ENCODE measurements at regions not wholly inside any gene's neighbourhood (a gene's known extent, or its start where the extent isn't known, plus 50 kb on each side); places are given as distances from the start of the nearest gene placed in this dataset.

DNA sequence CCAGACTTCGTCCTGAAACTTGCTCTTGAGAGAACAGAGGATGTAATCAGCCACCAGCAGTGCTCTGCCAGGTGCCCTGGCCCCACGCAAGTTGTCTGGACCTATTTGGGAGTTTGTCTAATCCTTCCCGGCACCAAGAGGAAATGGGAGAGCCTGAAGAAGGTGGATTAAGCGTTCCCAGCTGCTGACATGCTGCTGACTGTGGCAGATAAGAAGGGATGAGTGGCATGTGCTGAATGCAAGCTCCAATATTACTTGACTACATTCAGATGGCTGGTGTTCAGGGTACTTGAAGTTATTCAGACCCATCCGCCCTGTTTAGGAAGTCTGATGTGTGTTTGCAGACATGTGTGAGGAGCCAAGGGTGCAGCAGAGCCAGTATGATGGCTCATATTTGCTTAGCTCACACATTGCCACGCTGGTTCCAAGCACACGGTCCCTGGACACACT lies 440.6 kb upstream of the CCDC196 start:
- Mint-ChIP-seq H3K36me3 (peaks cover 0 to 16% (median 0%) of the 10 kb centered on the region in 3 donors), H3K27ac (no peak overlapping the region), H3K4me3 (no peak overlapping the region), H3K27me3 (peaks cover 4 to 21% of the 10 kb centered on the region in 2 donors), H3K4me1 (no peaks in the 10 kb centered on the region), H3K9me3 (peaks cover 0 to 2% (median 0%) of the 10 kb centered on the region in 5 donors)
- ChIA-PET CTCF (interaction anchor here (1.3 kb wide), 1 partner anchor 9 kb away, joined by 3 read pairs; no protein-coding TSS in a partner anchor), POLR2A (no interaction called here)
- Histone ChIP-seq H3K36me3 (ENCODE audit: insufficient read depth, low read length) (no peaks in the 10 kb centered on the region), H3K27ac (ENCODE audit: low read depth, low read length) (no peak overlapping the region), H3K27me3 (ENCODE audit: insufficient read depth, low read length, poor library complexity, severe bottlenecking) (no peaks in the 10 kb centered on the region), H3K9me3 (ENCODE audit: low read length) (no peaks in the 10 kb centered on the region), H3K4me1 (ENCODE audit: insufficient read depth, low read length) (no peaks in the 10 kb centered on the region), H3K4me3 (ENCODE audit: low read length) (no peak overlapping the region)
- DNase-seq = no peak

DNA sequence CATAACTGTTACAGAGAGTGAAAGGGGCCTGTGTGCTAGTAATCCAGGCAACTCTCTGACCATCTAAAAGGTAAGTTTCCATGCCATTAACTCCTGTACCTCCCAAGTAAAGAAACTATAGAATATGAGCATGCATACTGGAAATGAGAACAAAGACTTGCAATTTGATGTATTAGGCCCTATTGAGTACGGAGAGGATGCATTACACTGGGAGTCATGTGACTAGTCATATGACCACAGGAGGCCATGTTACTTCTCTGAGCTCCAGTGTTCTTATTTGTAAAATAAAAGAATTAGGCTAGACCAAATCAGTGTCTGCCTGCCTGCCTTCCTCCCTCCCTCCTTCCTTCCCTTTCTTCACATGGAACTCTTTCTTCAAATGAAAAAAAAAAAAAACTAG lies 440.1 kb upstream of the CCDC196 start:
- Mint-ChIP-seq H3K9me3 (peaks cover 0 to 2% (median 0%) of the 10 kb centered on the region in 5 donors), H3K27ac (no peak overlapping the region), H3K36me3 (peaks cover 0 to 16% (median 0%) of the 10 kb centered on the region in 3 donors), H3K4me3 (no peak overlapping the region), H3K27me3 (peaks cover 4 to 21% of the 10 kb centered on the region in 2 donors), H3K4me1 (no peaks in the 10 kb centered on the region)
- Histone ChIP-seq H3K27ac (ENCODE audit: low read depth, low read length) (no peak overlapping the region), H3K4me1 (ENCODE audit: insufficient read depth, low read length) (no peaks in the 10 kb centered on the region), H3K27me3 (ENCODE audit: insufficient read depth, low read length, poor library complexity, severe bottlenecking) (no peaks in the 10 kb centered on the region), H3K36me3 (ENCODE audit: insufficient read depth, low read length) (no peaks in the 10 kb centered on the region), H3K9me3 (ENCODE audit: low read length) (no peaks in the 10 kb centered on the region), H3K4me3 (ENCODE audit: low read length) (no peak overlapping the region)
- no peak for DNase-seq
- ChIA-PET CTCF (interaction anchor here (1.3 kb wide), 1 partner anchor 10 kb away, joined by 3 read pairs; no protein-coding TSS in a partner anchor), POLR2A (no interaction called here)

DNA sequence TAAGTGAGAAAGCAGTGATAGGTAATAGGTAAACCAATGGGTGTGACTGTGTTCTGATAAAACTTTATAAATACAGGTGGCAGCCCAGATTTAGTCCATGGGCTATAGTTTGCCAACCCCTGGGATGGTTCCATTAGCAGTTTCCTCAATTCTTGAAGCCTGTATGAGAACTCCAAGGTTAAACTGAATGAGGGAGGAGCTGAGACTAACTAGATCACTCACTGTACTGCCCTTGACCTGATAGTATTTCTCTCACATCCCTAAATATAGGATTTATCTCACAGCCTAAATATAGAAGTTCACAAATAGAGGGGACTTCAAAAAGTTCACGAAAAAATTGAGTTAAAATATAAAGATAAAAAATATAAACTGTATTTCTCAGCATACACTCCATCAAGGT lies 439.6 kb upstream of the CCDC196 start:
- Histone ChIP-seq H3K36me3 (ENCODE audit: insufficient read depth, low read length) (no peaks in the 10 kb centered on the region), H3K9me3 (ENCODE audit: low read length) (no peaks in the 10 kb centered on the region), H3K4me1 (ENCODE audit: insufficient read depth, low read length) (no peaks in the 10 kb centered on the region), H3K27me3 (ENCODE audit: insufficient read depth, low read length, poor library complexity, severe bottlenecking) (no peaks in the 10 kb centered on the region), H3K4me3 (ENCODE audit: low read length) (no peak overlapping the region), H3K27ac (ENCODE audit: low read depth, low read length) (no peak overlapping the region)
- H3K4me3 Mint-ChIP-seq = no peak overlapping the region
- peaks cover 4 to 23% of the 10 kb centered on the region in 2 donors for H3K27me3 Mint-ChIP-seq
- H3K9me3 Mint-ChIP-seq = peaks cover 0 to 2% (median 0%) of the 10 kb centered on the region in 5 donors
- H3K27ac Mint-ChIP-seq = no peak overlapping the region
- H3K4me1 Mint-ChIP-seq = no peaks in the 10 kb centered on the region
- ChIA-PET POLR2A (no interaction called here), CTCF (no interaction called here)
- DNase-seq = no peak
- peaks cover 0 to 16% (median 0%) of the 10 kb centered on the region in 3 donors for H3K36me3 Mint-ChIP-seq

DNA sequence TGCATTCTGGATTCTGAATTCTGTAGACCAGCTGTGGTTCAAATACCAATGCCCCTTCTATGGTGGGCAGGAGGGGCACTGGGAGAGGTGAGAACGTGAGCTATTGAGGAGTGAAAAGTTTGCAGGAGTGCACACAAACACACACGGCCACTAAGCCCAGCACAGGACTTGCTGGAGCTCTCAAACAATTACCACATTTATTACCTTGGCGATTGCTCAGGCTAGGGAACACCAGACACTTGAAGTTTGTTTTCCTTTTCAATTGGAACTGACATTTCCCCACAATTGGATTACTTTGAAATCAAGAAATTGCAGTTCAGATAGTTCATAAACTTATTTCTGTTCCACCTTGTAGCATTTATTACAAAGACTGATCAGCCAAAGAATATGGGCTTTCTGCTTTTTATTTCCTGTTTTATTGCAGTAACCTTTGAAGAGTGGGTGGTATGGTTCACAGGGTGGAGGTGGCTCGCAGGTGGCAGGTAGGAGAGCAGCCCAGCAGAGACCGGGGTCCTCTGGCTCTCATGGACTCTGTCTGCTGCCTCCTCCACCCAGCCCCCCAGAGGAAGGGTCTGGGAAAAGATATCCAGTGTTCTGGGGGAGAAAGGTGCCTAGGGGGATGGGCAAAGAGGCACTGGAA lies 429.8 kb upstream of the CCDC196 start:
- Mint-ChIP-seq H3K36me3 (peaks cover 0 to 14% (median 5%) of the 10 kb centered on the region in 3 donors), H3K4me1 (peaks cover 0 to 5% (median 3%) of the 10 kb centered on the region in 3 donors), H3K27ac (peak overlapping the region in 1 of 8 donors; percentile 62), H3K4me3 (no peak overlapping the region), H3K9me3 (peaks cover 0 to 7% (median 0%) of the 10 kb centered on the region in 5 donors), H3K27me3 (peaks cover 4 to 11% of the 10 kb centered on the region in 2 donors)
- ChIA-PET CTCF (no interaction called here), POLR2A (no interaction called here)
- no peaks in the 10 kb centered on the region for H3K9me3 ChIP-seq (ENCODE audit: low read length)
- no peaks in the 10 kb centered on the region for H3K27me3 ChIP-seq (ENCODE audit: insufficient read depth, low read length, poor library complexity, severe bottlenecking)
- no peak for DNase-seq
- H3K4me1 ChIP-seq (ENCODE audit: insufficient read depth, low read length) = no peaks in the 10 kb centered on the region
- H3K4me3 ChIP-seq (ENCODE audit: low read length) = no peak overlapping the region
- no peak overlapping the region for H3K27ac ChIP-seq (ENCODE audit: low read depth, low read length)
- H3K36me3 ChIP-seq (ENCODE audit: insufficient read depth, low read length) = no peaks in the 10 kb centered on the region

DNA sequence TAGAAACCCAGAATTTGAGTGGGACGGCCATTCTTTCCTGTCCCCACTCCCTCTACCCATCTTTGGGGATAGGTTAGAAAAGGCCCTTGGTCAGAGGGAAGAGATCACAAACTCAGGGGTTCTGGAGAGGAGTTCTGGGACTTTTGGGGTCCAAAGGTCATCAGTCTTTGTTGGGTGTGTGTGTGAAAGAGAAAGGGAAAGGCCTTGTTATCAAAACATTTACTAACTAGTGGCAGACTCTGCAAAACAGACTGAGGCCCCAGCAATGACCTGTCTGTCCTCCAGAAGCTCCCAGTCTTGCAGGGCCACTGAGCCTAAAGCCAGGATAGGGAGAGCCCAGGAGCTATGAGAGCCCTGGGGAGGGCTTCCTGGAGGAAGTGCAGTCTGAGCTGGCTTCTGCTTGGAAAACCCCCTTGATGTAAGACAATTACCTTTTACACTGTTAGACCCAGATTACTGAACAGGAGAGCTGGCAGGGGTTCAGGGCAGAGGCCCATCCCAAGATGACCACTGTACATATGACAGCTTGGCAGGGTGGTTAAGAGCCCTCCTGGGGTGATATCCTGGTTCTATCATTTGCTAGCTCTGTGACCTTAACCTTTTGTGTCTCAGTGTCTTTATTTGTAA lies 429.1 kb upstream of the CCDC196 start:
- DNase-seq = no peak
- ChIA-PET POLR2A (no interaction called here), CTCF (no interaction called here)
- H3K36me3 Mint-ChIP-seq = peaks cover 0 to 14% (median 5%) of the 10 kb centered on the region in 3 donors
- peak overlapping the region in 2 of 8 donors; percentile 32 to 62 for H3K27ac Mint-ChIP-seq
- H3K9me3 Mint-ChIP-seq = peaks cover 0 to 7% (median 1%) of the 10 kb centered on the region in 5 donors
- no peak overlapping the region for H3K4me3 Mint-ChIP-seq
- H3K36me3 ChIP-seq (ENCODE audit: insufficient read depth, low read length) = no peaks in the 10 kb centered on the region
- no peaks in the 10 kb centered on the region for H3K4me1 ChIP-seq (ENCODE audit: insufficient read depth, low read length)
- H3K4me3 ChIP-seq (ENCODE audit: low read length) = no peak overlapping the region
- peaks cover 0 to 5% (median 3%) of the 10 kb centered on the region in 3 donors for H3K4me1 Mint-ChIP-seq
- no peak overlapping the region for H3K27ac ChIP-seq (ENCODE audit: low read depth, low read length)
- H3K27me3 Mint-ChIP-seq = peaks cover 4 to 5% of the 10 kb centered on the region in 2 donors
- H3K27me3 ChIP-seq (ENCODE audit: insufficient read depth, low read length, poor library complexity, severe bottlenecking) = no peaks in the 10 kb centered on the region
- no peaks in the 10 kb centered on the region for H3K9me3 ChIP-seq (ENCODE audit: low read length)

DNA sequence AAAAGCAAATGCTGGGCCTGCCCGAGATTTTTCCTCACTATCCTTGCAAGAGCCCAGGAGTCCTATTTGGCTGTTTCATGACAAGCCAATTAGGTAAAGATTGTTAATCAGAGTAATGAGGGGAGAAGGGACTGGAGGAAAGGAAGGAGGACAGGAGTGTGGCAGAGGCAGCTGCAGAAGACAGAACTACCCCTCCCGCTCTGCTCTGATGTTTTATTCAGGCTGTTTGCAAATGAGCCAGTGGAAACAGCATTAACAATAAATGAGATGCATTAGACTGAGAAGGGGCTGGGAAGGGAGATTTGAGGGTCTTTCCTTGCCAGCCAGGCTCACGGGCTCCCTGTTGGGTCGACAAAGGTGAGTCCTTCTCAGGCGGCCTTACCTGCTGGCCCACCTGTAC lies 421.0 kb upstream of the CCDC196 start:
- Histone ChIP-seq H3K27me3 (ENCODE audit: insufficient read depth, low read length, poor library complexity, severe bottlenecking) (no peaks in the 10 kb centered on the region), H3K4me3 (ENCODE audit: low read length) (no peak overlapping the region), H3K9me3 (ENCODE audit: low read length) (no peaks in the 10 kb centered on the region), H3K27ac (ENCODE audit: low read depth, low read length) (no peak overlapping the region), H3K4me1 (ENCODE audit: insufficient read depth, low read length) (no peaks in the 10 kb centered on the region), H3K36me3 (ENCODE audit: insufficient read depth, low read length) (no peaks in the 10 kb centered on the region)
- H3K27me3 Mint-ChIP-seq = peaks cover 4 to 7% of the 10 kb centered on the region in 2 donors
- peak overlapping the region in 1 of 8 donors; percentile 30 for H3K27ac Mint-ChIP-seq
- peaks cover 0 to 2% (median 0%) of the 10 kb centered on the region in 5 donors for H3K9me3 Mint-ChIP-seq
- no peaks in the 10 kb centered on the region for H3K36me3 Mint-ChIP-seq
- no peak for DNase-seq
- POLR2A ChIA-PET = interaction anchor here (0.6 kb wide), 1 partner anchor 807 kb away, joined by 4 read pairs; no protein-coding TSS in a partner anchor
- H3K4me3 Mint-ChIP-seq = no peak overlapping the region
- H3K4me1 Mint-ChIP-seq = no peaks in the 10 kb centered on the region
- CTCF ChIA-PET = no interaction called here

DNA sequence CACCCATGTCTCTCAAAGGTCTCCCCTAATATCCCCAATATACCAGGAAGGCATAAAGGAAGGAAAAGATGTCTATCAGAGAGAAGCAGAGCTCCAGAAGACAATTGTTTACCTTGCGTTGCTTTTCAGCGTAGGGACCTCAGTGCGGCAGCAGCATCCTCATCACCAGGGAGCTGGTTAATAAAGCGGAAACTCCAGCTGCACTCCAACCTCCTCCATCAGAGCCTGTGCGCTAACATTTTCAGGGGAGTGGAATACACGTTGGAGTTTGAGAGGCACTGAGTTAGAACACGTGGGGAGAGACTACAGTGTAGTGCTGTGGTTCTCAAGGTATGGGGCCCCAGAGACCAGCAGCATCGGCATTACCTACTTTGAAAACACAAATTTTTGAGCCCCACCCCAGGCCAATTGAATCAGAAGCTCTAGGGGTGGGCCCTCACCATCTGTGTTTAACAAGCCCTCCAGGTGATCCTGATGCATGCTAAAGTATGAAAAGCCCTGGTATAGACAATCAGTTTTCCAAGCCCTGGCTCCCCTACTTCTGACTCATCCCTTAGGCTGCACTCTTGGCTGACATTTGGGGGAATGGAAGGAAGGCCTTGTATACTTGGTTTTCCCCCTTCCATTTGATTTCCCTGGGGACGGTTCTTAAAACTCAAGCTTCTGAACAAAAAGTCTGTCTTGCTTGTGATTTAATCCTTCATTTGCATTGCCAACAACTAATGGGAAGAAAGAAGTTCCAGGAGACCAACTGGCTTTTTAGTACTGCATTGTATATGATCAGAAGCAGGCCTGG lies 419.0 kb upstream of the CCDC196 start:
- H3K27ac ChIP-seq (ENCODE audit: low read depth, low read length) = no peak overlapping the region
- H3K27ac Mint-ChIP-seq = peak overlapping the region in 1 of 8 donors; percentile 83
- no peaks in the 10 kb centered on the region for H3K36me3 Mint-ChIP-seq
- H3K4me1 ChIP-seq (ENCODE audit: insufficient read depth, low read length) = no peaks in the 10 kb centered on the region
- peaks cover 4 to 5% (median 4%) of the 10 kb centered on the region in 3 donors for H3K4me1 Mint-ChIP-seq
- H3K27me3 Mint-ChIP-seq = peaks cover 4 to 19% of the 10 kb centered on the region in 2 donors
- H3K9me3 ChIP-seq (ENCODE audit: low read length) = no peaks in the 10 kb centered on the region
- no peak overlapping the region for H3K4me3 Mint-ChIP-seq
- ChIA-PET POLR2A (no interaction called here), CTCF (interaction anchor here (0.6 to 1.5 kb wide), 3 partner anchors 650 to 656 kb away, joined by 3 to 4 read pairs (median 3); no protein-coding TSS in a partner anchor)
- DNase-seq = no peak
- no peaks in the 10 kb centered on the region for H3K9me3 Mint-ChIP-seq
- H3K27me3 ChIP-seq (ENCODE audit: insufficient read depth, low read length, poor library complexity, severe bottlenecking) = no peaks in the 10 kb centered on the region
- no peak overlapping the region for H3K4me3 ChIP-seq (ENCODE audit: low read length)
- H3K36me3 ChIP-seq (ENCODE audit: insufficient read depth, low read length) = no peaks in the 10 kb centered on the region
